Testis (tissue), 2 donors: ENCODE measurements at regions not wholly inside any gene's neighbourhood (a gene's known extent, or its start where the extent isn't known, plus 50 kb on each side); places are given as distances from the start of the nearest gene placed in this dataset.

ENCODE experiments used
- DNase-seq: peaks from one replicate; pipeline ENCODE4 v3.0.0-alpha.2; 2019
- H3K27ac ChIP-seq, 2 donors: fragments of 200-600 bp; sonication (generic); one replicate each; pipeline ENCODE4 v1.5.1; 2019
- H3K27me3 ChIP-seq: fragments of 200-600 bp; sonication (generic); one replicate; pipeline ENCODE4 v1.5.1; 2019
- H3K36me3 ChIP-seq: fragments of 200-600 bp; sonication (generic); one replicate; pipeline ENCODE4 v1.5.1; 2017; ENCODE audit warnings: low read depth; ENCODE audit errors: missing control alignments
- H3K4me1 ChIP-seq: fragments of 200-600 bp; sonication (generic); one replicate; pipeline ENCODE4 v1.5.1; 2019
- H3K4me3 ChIP-seq, 2 donors: fragments of 200-600 bp; sonication (generic); one replicate each; pipeline ENCODE4 v1.5.1; 2017 to 2019
- H3K9me3 ChIP-seq: fragments of 200-600 bp; sonication (generic); one replicate; pipeline ENCODE4 v1.5.1; 2017
- POLR2A ChIP-seq: fragments of 450-650 bp; IDR thresholded peaks from one replicate; pipeline ENCODE4 v1.6.1; 2017; ENCODE audit warnings: antibody characterized with exemption, mild to moderate bottlenecking, moderate library complexity
- WGBS, 2 donors: methylation state at CpG; one replicate each; pipeline ENCODE4 v1.1.5; 2018; 5-methylcytosine and 5-hydroxymethylcytosine counted together
- intact Hi-C: fragments of 100-400 bp; cut with DNase I; formaldehyde crosslinking; loops from one replicate; pipeline ENCODE4 v1.15.1; 2023; ENCODE audit warnings: low total_unique reads
- TF ChIP-seq, protein P1 (sequence below), 3 experiments: fragments of 450-650 bp in 2 of 3; fragments of 200-600 bp in 1 of 3; sonication (generic) in 1 of 3; IDR thresholded peaks; one replicate each; pipeline ENCODE4 v1.5.1; 2016 to 2019; ENCODE audit warnings: antibody characterized with exemption in 3 of 3, mild to moderate bottlenecking in 2 of 3, moderate library complexity in 1 of 3

GRCh38 chr3:99332718-99333117, 305.7 kb upstream of the COL8A1 start:
- Histone ChIP-seq H3K9me3 (no peaks in the 10 kb centered on the region), H3K4me3 (no peak overlapping the region), H3K36me3 (no peaks in the 10 kb centered on the region), H3K27ac (no peak overlapping the region), H3K27me3 (no peaks in the 10 kb centered on the region), H3K4me1 (no peaks in the 10 kb centered on the region)
- no peak for DNase-seq
- 82% methylated on average over 3 of the region's 3 CpGs for WGBS, 2 donors
- intact Hi-C loops: no loop called here
- TF ChIP-seq POLR2A: no peak
- TF ChIP-seq, protein P1, sequence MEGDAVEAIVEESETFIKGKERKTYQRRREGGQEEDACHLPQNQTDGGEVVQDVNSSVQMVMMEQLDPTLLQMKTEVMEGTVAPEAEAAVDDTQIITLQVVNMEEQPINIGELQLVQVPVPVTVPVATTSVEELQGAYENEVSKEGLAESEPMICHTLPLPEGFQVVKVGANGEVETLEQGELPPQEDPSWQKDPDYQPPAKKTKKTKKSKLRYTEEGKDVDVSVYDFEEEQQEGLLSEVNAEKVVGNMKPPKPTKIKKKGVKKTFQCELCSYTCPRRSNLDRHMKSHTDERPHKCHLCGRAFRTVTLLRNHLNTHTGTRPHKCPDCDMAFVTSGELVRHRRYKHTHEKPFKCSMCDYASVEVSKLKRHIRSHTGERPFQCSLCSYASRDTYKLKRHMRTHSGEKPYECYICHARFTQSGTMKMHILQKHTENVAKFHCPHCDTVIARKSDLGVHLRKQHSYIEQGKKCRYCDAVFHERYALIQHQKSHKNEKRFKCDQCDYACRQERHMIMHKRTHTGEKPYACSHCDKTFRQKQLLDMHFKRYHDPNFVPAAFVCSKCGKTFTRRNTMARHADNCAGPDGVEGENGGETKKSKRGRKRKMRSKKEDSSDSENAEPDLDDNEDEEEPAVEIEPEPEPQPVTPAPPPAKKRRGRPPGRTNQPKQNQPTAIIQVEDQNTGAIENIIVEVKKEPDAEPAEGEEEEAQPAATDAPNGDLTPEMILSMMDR (IDR thresholded peaks at IDR 0.05): no peak

DNA sequence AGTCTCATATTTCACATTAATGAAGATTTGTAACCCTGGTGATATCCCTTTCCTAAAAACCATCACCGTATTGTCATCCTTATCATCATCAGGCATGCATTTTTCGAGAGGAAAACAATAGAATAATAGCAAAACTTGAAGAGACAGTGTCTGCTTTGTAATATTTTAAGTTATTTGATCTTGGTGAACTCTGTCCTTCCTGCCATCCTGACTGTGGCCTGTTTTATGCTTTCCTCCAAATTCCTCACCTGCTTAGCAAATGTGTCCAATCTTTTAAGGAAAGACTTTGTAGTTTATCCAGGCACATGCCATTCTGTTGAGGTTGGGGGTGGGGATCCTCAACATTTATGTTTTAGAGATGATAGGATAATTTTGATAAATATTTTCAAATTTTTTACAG, 306.1 kb upstream of the COL8A1 start:
- H3K4me1 ChIP-seq: no peaks in the 10 kb centered on the region
- no peaks in the 10 kb centered on the region for H3K9me3 ChIP-seq
- 42 to 57% methylated on average over 2 of the region's 2 CpGs for WGBS, 2 donors
- no peaks in the 10 kb centered on the region for H3K36me3 ChIP-seq
- H3K27ac ChIP-seq: no peak overlapping the region
- no peak for DNase-seq
- TF ChIP-seq, protein P1 (IDR thresholded peaks at IDR 0.05): no peak
- TF ChIP-seq POLR2A: no peak
- intact Hi-C loops: no loop called here
- no peaks in the 10 kb centered on the region for H3K27me3 ChIP-seq
- no peak overlapping the region for H3K4me3 ChIP-seq

- no peak for DNase-seq
- intact Hi-C loops: no loop called here
- Histone ChIP-seq H3K27ac (no peak overlapping the region), H3K4me1 (no peaks in the 10 kb centered on the region), H3K4me3 (no peak overlapping the region), H3K27me3 (no peaks in the 10 kb centered on the region), H3K9me3 (no peaks in the 10 kb centered on the region), H3K36me3 (no peaks in the 10 kb centered on the region)
- WGBS, 2 donors: 96 to 100% methylated on average over 1 of the region's 1 CpG
- no peak for TF ChIP-seq POLR2A
- TF ChIP-seq, protein P1 (IDR thresholded peaks at IDR 0.05): no peak
These were observed 307.4 kb upstream of the COL8A1 start for GRCh38 chr3:99330924-99331532.

GRCh38 chr3:99330281-99330680, 308.1 kb upstream of the COL8A1 start:
- H3K4me3 ChIP-seq: no peak overlapping the region
- DNase-seq: peak; percentile 67
- H3K9me3 ChIP-seq: no peaks in the 10 kb centered on the region
- no peaks in the 10 kb centered on the region for H3K4me1 ChIP-seq
- no peak overlapping the region for H3K27ac ChIP-seq
- intact Hi-C loops: no loop called here
- 28 to 44% methylated on average over 2 of the region's 2 CpGs for WGBS, 2 donors
- TF ChIP-seq, protein P1 (IDR thresholded peaks at IDR 0.05): no peak
- no peak for TF ChIP-seq POLR2A
- no peaks in the 10 kb centered on the region for H3K36me3 ChIP-seq
- no peaks in the 10 kb centered on the region for H3K27me3 ChIP-seq

DNA sequence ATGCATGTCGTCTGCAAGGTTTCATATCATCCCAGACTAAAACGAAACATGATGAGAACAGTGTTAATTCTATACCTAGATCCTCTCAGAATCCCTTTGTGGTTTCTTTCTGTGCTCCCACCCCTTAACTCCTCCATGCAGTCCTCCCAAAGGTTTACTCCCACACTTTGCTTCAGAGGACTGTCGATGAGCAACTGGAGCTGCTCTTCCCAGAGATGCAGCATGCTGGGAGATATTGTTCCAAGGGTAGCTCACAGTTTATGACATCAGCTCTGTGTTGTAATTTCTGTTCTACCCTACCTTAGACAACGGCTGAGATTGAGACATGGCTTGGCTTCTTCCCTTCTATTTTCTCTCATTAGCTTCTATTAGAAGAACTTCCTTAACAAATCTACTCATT, 313.0 kb upstream of the COL8A1 start:
- H3K4me3 ChIP-seq: no peak overlapping the region
- no peak overlapping the region for H3K27ac ChIP-seq
- H3K9me3 ChIP-seq: no peaks in the 10 kb centered on the region
- 23 to 29% methylated on average over 4 of the region's 4 CpGs for WGBS, 2 donors
- no peaks in the 10 kb centered on the region for H3K36me3 ChIP-seq
- intact Hi-C loops: no loop called here
- H3K27me3 ChIP-seq: no peaks in the 10 kb centered on the region
- DNase-seq: no peak
- H3K4me1 ChIP-seq: no peaks in the 10 kb centered on the region
- TF ChIP-seq, protein P1 (IDR thresholded peaks at IDR 0.05): no peak
- TF ChIP-seq POLR2A: no peak
